Endothelial cell of umbilical vein (primary cell): ENCODE measurements at regions not wholly inside any gene's neighbourhood (a gene's known extent, or its start where the extent isn't known, plus 50 kb on each side); places are given as distances from the start of the nearest gene placed in this dataset.

Experiments
- BruUV-seq: library from RNA; stranded (reverse); fragments of 400-500 nt; replicated peaks from 2 replicates; lab custom pipeline; 2021; lab: Mats Ljungman, UMichigan
- CTCF ChIA-PET: fragments of 300-600, 350-600 bp; sonication (Branson Sonifier 250); formaldehyde crosslinking; loops from one replicate; lab custom pipeline; 2021; ENCODE audit warnings: antibody characterized with exemption, inconsistent platforms; lab: Charles Lee
- POLR2A ChIA-PET: fragments of 300-600, 350-600 bp; sonication (Branson Sonifier 250); formaldehyde crosslinking; loops from one replicate; lab custom pipeline; 2021; ENCODE audit warnings: antibody characterized with exemption, inconsistent platforms; lab: Charles Lee
- DNase-seq: peaks from one replicate; pipeline ENCODE4 v3.0.0-alpha.2; 2011; ENCODE audit warnings: low read depth, low spot score
- FAIRE-seq: peaks from 2 replicates; lab custom pipeline; 2011; peaks lifted over from hg19 to GRCh38; lab: Jason Lieb, UNC
- H2AFZ ChIP-seq: 2 replicates; pipeline ENCODE4 v1.6.0; 2012; ENCODE audit warnings: low read depth, low read length, control low read depth, inconsistent platforms
- H3K27ac ChIP-seq: 2 replicates; pipeline ENCODE4 v1.5.1; 2011; ENCODE audit warnings: low read depth, mild to moderate bottlenecking, control low read depth, low read length, moderate library complexity; ENCODE audit not compliant: insufficient read depth
- H3K27me3 ChIP-seq, 2 experiments: 2 replicates each; pipeline versions ENCODE4 v1.6.0 to v1.6.1; 2011; ENCODE audit warnings: low read length in 2 of 2, mixed read lengths in 1 of 2; ENCODE audit not compliant: control insufficient read depth in 2 of 2, insufficient read depth in 2 of 2
- H3K36me3 ChIP-seq, 2 experiments: 2 replicates in 1 of 2; 3 replicates in 1 of 2; pipeline ENCODE4 v1.5.1; 2011; ENCODE audit warnings: low read length in 2 of 2, mild to moderate bottlenecking in 1 of 2, moderate library complexity in 1 of 2; ENCODE audit not compliant: control insufficient read depth in 2 of 2, insufficient read depth in 2 of 2; ENCODE audit errors: extremely low read depth in 1 of 2
- H3K4me1 ChIP-seq: 3 replicates; pipeline ENCODE4 v1.5.1; 2011; ENCODE audit warnings: mild to moderate bottlenecking, low read length; ENCODE audit not compliant: control insufficient read depth, insufficient read depth; ENCODE audit errors: extremely low read depth
- H3K4me2 ChIP-seq: 2 replicates; pipeline ENCODE4 v1.6.1; 2011; ENCODE audit warnings: low read length, control low read depth, mixed read lengths; ENCODE audit not compliant: insufficient read depth
- H3K4me3 ChIP-seq, 3 experiments: fragments of 200-600 bp in 1 of 3; sonication (generic), shearing (Covaris generic) in 1 of 3; replicated peaks in 1 of 3; 2 replicates each; pipeline ENCODE4 v1.5.1; 2011 to 2016; ENCODE audit warnings: control low read depth in 3 of 3, low read length in 3 of 3, mild to moderate bottlenecking in 2 of 3, inconsistent platforms in 1 of 3, low read depth in 1 of 3, moderate library complexity in 1 of 3; ENCODE audit not compliant: insufficient read depth in 1 of 3
- H3K79me2 ChIP-seq: 2 replicates; pipeline ENCODE4 v1.6.0; 2012; ENCODE audit warnings: low read length, inconsistent platforms; ENCODE audit not compliant: control insufficient read depth, insufficient read depth
- H3K9ac ChIP-seq: replicated peaks from 2 replicates; pipeline ENCODE3; 2011; ENCODE audit warnings: low read length, control low read depth; ENCODE audit not compliant: insufficient read depth; ENCODE audit errors: extremely low read depth
- H3K9me1 ChIP-seq: replicated peaks from 3 replicates; pipeline ENCODE4 v1.6.0; 2011; ENCODE audit warnings: mild to moderate bottlenecking, low read length; ENCODE audit not compliant: control insufficient read depth, insufficient read depth; ENCODE audit errors: extremely low read depth
- H3K9me3 ChIP-seq: replicated peaks from 2 replicates; pipeline ENCODE4 v1.5.1; 2012; ENCODE audit warnings: low read length, inconsistent platforms; ENCODE audit not compliant: control insufficient read depth, insufficient read depth
- H4K20me1 ChIP-seq: replicated peaks from 2 replicates; pipeline ENCODE3; 2011; ENCODE audit warnings: mild to moderate bottlenecking, low read length; ENCODE audit not compliant: control insufficient read depth, insufficient read depth; ENCODE audit errors: extremely low read depth
- EZH2 ChIP-seq: IDR thresholded peaks from 2 replicates; pipeline ENCODE4 v1.6.1; 2012; ENCODE audit warnings: borderline replicate concordance, low read depth, mild to moderate bottlenecking, moderate library complexity, low read length, inconsistent platforms; ENCODE audit not compliant: severe bottlenecking
- FOS ChIP-seq: IDR thresholded peaks from 2 replicates; pipeline ENCODE4 v1.6.1; 2011; ENCODE audit warnings: mild to moderate bottlenecking, low read length, moderate library complexity, borderline replicate concordance; ENCODE audit not compliant: insufficient read depth
- GATA2 ChIP-seq: IDR thresholded peaks from 2 replicates; pipeline ENCODE4 v1.7.0; 2011; ENCODE audit warnings: low read depth, mild to moderate bottlenecking, moderate library complexity, mixed read lengths, low read length; ENCODE audit not compliant: insufficient read length, insufficient read depth
- JUN ChIP-seq: IDR thresholded peaks from 2 replicates; pipeline ENCODE4 v1.6.1; 2011; ENCODE audit warnings: borderline replicate concordance, low read depth; ENCODE audit not compliant: insufficient read length, insufficient read depth
- MYC ChIP-seq: IDR thresholded peaks from one replicate; pipeline ENCODE4 v1.6.1; 2011; ENCODE audit warnings: mild to moderate bottlenecking, low read depth, low read length
- POLR2A ChIP-seq: IDR thresholded peaks from 2 replicates; pipeline ENCODE4 v1.6.1; 2012; ENCODE audit warnings: low read depth, mild to moderate bottlenecking, control low read depth, low read length
- POLR2AphosphoS5 ChIP-seq: IDR thresholded peaks from 2 replicates; pipeline ENCODE4 v1.6.1; 2012; ENCODE audit warnings: low read depth, mild to moderate bottlenecking, control low read depth, low read length, moderate library complexity; ENCODE audit not compliant: insufficient read depth
- dilution Hi-C: fragments of 300-500 bp; cut with MboI; formaldehyde crosslinking; loops from one replicate; pipeline ENCODE4 v1.15.0; 2019; ENCODE audit warnings: low sequenced_read_pairs; ENCODE audit not compliant: extremely low pct_ligation_motif_present
- intact Hi-C: fragments of 100-400 bp; cut with micrococcal nuclease; formaldehyde crosslinking; loops from one replicate; pipeline ENCODE4 v1.10.0; 2022
- TF ChIP-seq, protein P1 (sequence below), 2 donors: IDR thresholded peaks; 1 replicate in 1 of 2; 2 replicates in 1 of 2; pipeline ENCODE4 v1.5.1; 2011; ENCODE audit warnings: low read length in 2 of 2, mild to moderate bottlenecking in 2 of 2, moderate library complexity in 2 of 2, control low read depth in 1 of 2, inconsistent platforms in 1 of 2, low read depth in 1 of 2; ENCODE audit not compliant: insufficient read depth in 1 of 2; ENCODE audit errors: extremely low read depth in 1 of 2
- TF ChIP-seq, protein P2 (sequence below): IDR thresholded peaks from 2 replicates; pipeline ENCODE4 v1.6.1; 2011; ENCODE audit not compliant: insufficient read depth, insufficient read length

DNA sequence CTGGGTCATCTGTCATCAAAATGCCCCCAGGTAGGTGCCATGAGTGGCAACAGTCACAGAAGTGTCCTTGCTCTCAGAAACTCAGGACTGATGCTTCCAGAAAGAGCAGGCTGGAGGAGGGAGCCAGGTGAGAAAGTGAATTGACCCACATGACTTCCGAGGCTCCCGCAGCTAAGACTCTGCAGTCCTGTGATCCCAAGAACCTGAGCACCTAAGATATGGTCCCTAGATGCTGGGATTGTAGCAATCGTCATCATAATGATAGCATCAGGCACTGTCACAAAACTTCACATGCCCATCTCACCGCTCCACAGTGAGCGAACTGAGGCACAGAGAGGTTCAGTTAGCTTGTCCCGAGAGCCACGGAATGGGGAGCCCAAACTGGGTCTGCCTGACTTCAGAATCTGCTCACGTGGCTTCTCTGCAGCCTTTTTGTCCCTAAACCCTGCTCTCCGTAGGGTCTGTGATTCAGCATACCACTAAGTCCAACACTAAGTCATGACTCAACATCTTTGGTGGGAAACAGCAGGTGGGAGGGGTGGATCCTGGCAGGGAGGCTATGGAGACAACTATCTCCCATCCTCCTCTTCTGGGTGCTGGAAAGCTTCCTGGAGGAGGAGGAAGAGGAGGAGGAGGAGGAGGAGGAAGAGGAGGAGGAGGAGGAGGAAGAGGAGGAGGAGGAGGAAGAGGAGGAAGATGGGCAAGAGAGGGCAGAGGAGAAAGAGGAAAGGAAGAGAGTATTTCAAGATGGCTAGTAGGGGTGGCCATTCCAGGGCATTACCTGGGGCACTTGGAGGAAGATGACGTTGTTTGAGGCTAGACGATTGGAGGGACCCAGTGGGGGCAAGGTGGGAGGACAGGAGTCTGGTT, 55.5 kb upstream of the DLX4 start:
- TF ChIP-seq POLR2A (no peak), EZH2 (no peak), JUN (no peak), GATA2 (no peak), MYC (no peak), POLR2AphosphoS5 (no peak), FOS (no peak)
- TF ChIP-seq, protein P1, sequence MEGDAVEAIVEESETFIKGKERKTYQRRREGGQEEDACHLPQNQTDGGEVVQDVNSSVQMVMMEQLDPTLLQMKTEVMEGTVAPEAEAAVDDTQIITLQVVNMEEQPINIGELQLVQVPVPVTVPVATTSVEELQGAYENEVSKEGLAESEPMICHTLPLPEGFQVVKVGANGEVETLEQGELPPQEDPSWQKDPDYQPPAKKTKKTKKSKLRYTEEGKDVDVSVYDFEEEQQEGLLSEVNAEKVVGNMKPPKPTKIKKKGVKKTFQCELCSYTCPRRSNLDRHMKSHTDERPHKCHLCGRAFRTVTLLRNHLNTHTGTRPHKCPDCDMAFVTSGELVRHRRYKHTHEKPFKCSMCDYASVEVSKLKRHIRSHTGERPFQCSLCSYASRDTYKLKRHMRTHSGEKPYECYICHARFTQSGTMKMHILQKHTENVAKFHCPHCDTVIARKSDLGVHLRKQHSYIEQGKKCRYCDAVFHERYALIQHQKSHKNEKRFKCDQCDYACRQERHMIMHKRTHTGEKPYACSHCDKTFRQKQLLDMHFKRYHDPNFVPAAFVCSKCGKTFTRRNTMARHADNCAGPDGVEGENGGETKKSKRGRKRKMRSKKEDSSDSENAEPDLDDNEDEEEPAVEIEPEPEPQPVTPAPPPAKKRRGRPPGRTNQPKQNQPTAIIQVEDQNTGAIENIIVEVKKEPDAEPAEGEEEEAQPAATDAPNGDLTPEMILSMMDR (IDR thresholded peaks at IDR 0.05; ENCODE audit: extremely low read depth in 1 of 2, insufficient read depth in 1 of 2, low read depth in 1 of 2, low read length in 2 of 2): no peak
- TF ChIP-seq, protein P2, sequence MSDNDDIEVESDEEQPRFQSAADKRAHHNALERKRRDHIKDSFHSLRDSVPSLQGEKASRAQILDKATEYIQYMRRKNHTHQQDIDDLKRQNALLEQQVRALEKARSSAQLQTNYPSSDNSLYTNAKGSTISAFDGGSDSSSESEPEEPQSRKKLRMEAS: no peak
- no peak overlapping the region for H2AFZ ChIP-seq
- no peaks in the 10 kb centered on the region for H3K4me1 ChIP-seq
- H4K20me1 ChIP-seq: no peaks in the 10 kb centered on the region
- no peaks in the 10 kb centered on the region for H3K79me2 ChIP-seq
- FAIRE-seq: no peak
- H3K9me1 ChIP-seq: no peaks in the 10 kb centered on the region
- no peak for DNase-seq
- peaks cover 73 to 75% of the 10 kb centered on the region in 2 experiments for H3K27me3 ChIP-seq
- no peak overlapping the region for H3K27ac ChIP-seq
- no peaks in the 10 kb centered on the region for H3K36me3 ChIP-seq
- H3K4me2 ChIP-seq: no peak overlapping the region
- no peak overlapping the region for H3K9ac ChIP-seq
- no TSS peak for BruUV-seq
- H3K4me3 ChIP-seq: no peak overlapping the region
- H3K9me3 ChIP-seq: no peaks in the 10 kb centered on the region
- dilution Hi-C loops (no loop called here), intact Hi-C loops (no loop called here)
- POLR2A ChIA-PET: no interaction called here
- CTCF ChIA-PET: interaction anchor here (1.1 to 3.6 kb wide), 4 partner anchors 39 to 85 kb away, joined by 3 to 16 read pairs (median 4); no protein-coding TSS in a partner anchor
